ENCODE measurements at regions not wholly inside any gene's neighbourhood (a gene's known extent, or its start where the extent isn't known, plus 50 kb on each side); places are given as distances from the start of the nearest gene placed in this dataset.

GRCh38 chr2:4020649-4021048, 317.3 kb downstream of the DCDC2C start:
- H3K4me3 ChIP-seq, result no peak overlapping the region
- H3K27me3 ChIP-seq (replicated peaks), result no peaks in the 10 kb centered on the region
- DNase-seq (ENCODE audit: low read depth in 1 of 2, low spot score in 2 of 2), result no peak

GRCh38 chr2:4024605-4025004, 321.2 kb downstream of the DCDC2C start:
- no peak overlapping the region for H3K27ac ChIP-seq
- no peak for DNase-seq (ENCODE audit: low read depth in 1 of 2, low spot score in 2 of 2)

More at GRCh38 chr2:4020649-4021048, 317.3 kb downstream of the DCDC2C start:
- H3K36me3 ChIP-seq, result no peaks in the 10 kb centered on the region
- peaks cover 4% of the 10 kb centered on the region for H3K9me3 ChIP-seq (replicated peaks)
- no peaks in the 10 kb centered on the region for H3K4me1 ChIP-seq (replicated peaks)
- H3K27ac ChIP-seq, result no peak overlapping the region

GRCh38 chr2:4029081-4029480, 325.7 kb downstream of the DCDC2C start:
- Histone ChIP-seq H3K4me1 (replicated peaks) (no peaks in the 10 kb centered on the region), H3K9me3 (replicated peaks) (peaks cover 4% of the 10 kb centered on the region), H3K27ac (no peak overlapping the region), H3K36me3 (no peaks in the 10 kb centered on the region), H3K27me3 (replicated peaks) (no peaks in the 10 kb centered on the region), H3K4me3 (no peak overlapping the region)
- DNase-seq (ENCODE audit: low read depth in 1 of 2, low spot score in 2 of 2), result no peak

More at GRCh38 chr2:4024605-4025004, 321.2 kb downstream of the DCDC2C start:
- peaks cover 4% of the 10 kb centered on the region for H3K9me3 ChIP-seq (replicated peaks)
- no peak overlapping the region for H3K4me3 ChIP-seq
- H3K27me3 ChIP-seq (replicated peaks), result no peaks in the 10 kb centered on the region
- H3K36me3 ChIP-seq, result no peaks in the 10 kb centered on the region
- H3K4me1 ChIP-seq (replicated peaks), result no peaks in the 10 kb centered on the region

GRCh38 chr2:4039896-4040295, 336.5 kb downstream of the DCDC2C start:
- H3K4me3 ChIP-seq, result no peak overlapping the region
- no peaks in the 10 kb centered on the region for H3K27me3 ChIP-seq (replicated peaks)
- DNase-seq (ENCODE audit: low read depth in 1 of 2, low spot score in 2 of 2), result no peak
- H3K27ac ChIP-seq, result no peak overlapping the region
- H3K36me3 ChIP-seq, result no peaks in the 10 kb centered on the region
- peaks cover 5% of the 10 kb centered on the region; the same call in 1 of the 2 replicates for H3K9me3 ChIP-seq (replicated peaks)
- no peaks in the 10 kb centered on the region for H3K4me1 ChIP-seq (replicated peaks)

- no peaks in the 10 kb centered on the region for H3K36me3 ChIP-seq
- no peak overlapping the region for H3K4me3 ChIP-seq
- no peaks in the 10 kb centered on the region for H3K27me3 ChIP-seq (replicated peaks)
- DNase-seq (ENCODE audit: low read depth in 1 of 2, low spot score in 2 of 2), result no peak
- H3K27ac ChIP-seq, result no peak overlapping the region
- peaks cover 5% of the 10 kb centered on the region for H3K9me3 ChIP-seq (replicated peaks)
- no peaks in the 10 kb centered on the region for H3K4me1 ChIP-seq (replicated peaks)
Measured at GRCh38 chr2:4047961-4048891, 344.9 kb downstream of the DCDC2C start.

GRCh38 chr2:4049463-4049862, 346.1 kb downstream of the DCDC2C start:
- no peaks in the 10 kb centered on the region for H3K4me1 ChIP-seq (replicated peaks)
- H3K27ac ChIP-seq, result no peak overlapping the region
- peaks cover 7% of the 10 kb centered on the region for H3K9me3 ChIP-seq (replicated peaks)
- H3K27me3 ChIP-seq (replicated peaks), result no peaks in the 10 kb centered on the region
- H3K36me3 ChIP-seq, result no peaks in the 10 kb centered on the region
- no peak overlapping the region for H3K4me3 ChIP-seq
- DNase-seq (ENCODE audit: low read depth in 1 of 2, low spot score in 2 of 2), result no peak

GRCh38 chr2:4053769-4054493, 350.6 kb downstream of the DCDC2C start:
- Histone ChIP-seq H3K4me1 (replicated peaks) (no peaks in the 10 kb centered on the region), H3K27me3 (replicated peaks) (no peaks in the 10 kb centered on the region), H3K27ac (no peak overlapping the region), H3K36me3 (no peaks in the 10 kb centered on the region), H3K9me3 (replicated peaks) (peaks cover 10% of the 10 kb centered on the region), H3K4me3 (no peak overlapping the region)
- no peak for DNase-seq (ENCODE audit: low read depth in 1 of 2, low spot score in 2 of 2)

- H3K9me3 ChIP-seq (replicated peaks), result peaks cover 10% of the 10 kb centered on the region; the same call in 1 of the 2 replicates
- H3K4me3 ChIP-seq, result no peak overlapping the region
- no peaks in the 10 kb centered on the region for H3K36me3 ChIP-seq
- no peak overlapping the region for H3K27ac ChIP-seq
- H3K4me1 ChIP-seq (replicated peaks), result no peaks in the 10 kb centered on the region
- no peak for DNase-seq (ENCODE audit: low read depth in 1 of 2, low spot score in 2 of 2)
- no peaks in the 10 kb centered on the region for H3K27me3 ChIP-seq (replicated peaks)
Measured at GRCh38 chr2:4066217-4066616, 362.8 kb downstream of the DCDC2C start.

GRCh38 chr2:4073026-4073569, 369.7 kb downstream of the DCDC2C start:
- Histone ChIP-seq H3K36me3 (no peaks in the 10 kb centered on the region), H3K9me3 (replicated peaks) (peaks cover 8% of the 10 kb centered on the region; the same call in 1 of the 2 replicates), H3K27ac (no peak overlapping the region), H3K4me3 (no peak overlapping the region), H3K27me3 (replicated peaks) (no peaks in the 10 kb centered on the region), H3K4me1 (replicated peaks) (no peaks in the 10 kb centered on the region)
- DNase-seq (ENCODE audit: low read depth in 1 of 2, low spot score in 2 of 2), result no peak

- H3K4me1 ChIP-seq (replicated peaks), result no peaks in the 10 kb centered on the region
- H3K27me3 ChIP-seq (replicated peaks), result no peaks in the 10 kb centered on the region
- H3K4me3 ChIP-seq, result no peak overlapping the region
- DNase-seq (ENCODE audit: low read depth in 1 of 2, low spot score in 2 of 2), result no peak
- no peak overlapping the region for H3K27ac ChIP-seq
- no peaks in the 10 kb centered on the region for H3K36me3 ChIP-seq
- no peaks in the 10 kb centered on the region for H3K9me3 ChIP-seq (replicated peaks)
Measured at GRCh38 chr2:4077017-4077416, 373.6 kb downstream of the DCDC2C start.

GRCh38 chr2:4085186-4085585, 381.8 kb downstream of the DCDC2C start:
- no peak overlapping the region for H3K4me3 ChIP-seq
- H3K36me3 ChIP-seq, result no peaks in the 10 kb centered on the region
- H3K4me1 ChIP-seq (replicated peaks), result no peaks in the 10 kb centered on the region
- no peak for DNase-seq (ENCODE audit: low read depth in 1 of 2, low spot score in 2 of 2)
- H3K27me3 ChIP-seq (replicated peaks), result no peaks in the 10 kb centered on the region
- H3K9me3 ChIP-seq (replicated peaks), result peaks cover 14% of the 10 kb centered on the region; the same call in 1 of the 2 replicates
- H3K27ac ChIP-seq, result no peak overlapping the region

- Histone ChIP-seq H3K9me3 (replicated peaks) (peaks cover 5% of the 10 kb centered on the region; the same call in 1 of the 2 replicates), H3K4me1 (replicated peaks) (no peaks in the 10 kb centered on the region)
Measured at GRCh38 chr2:4090668-4091630, 387.6 kb downstream of the DCDC2C start.

GRCh38 chr2:4091869-4092268, 388.5 kb downstream of the DCDC2C start:
- Histone ChIP-seq H3K9me3 (replicated peaks) (peaks cover 3% of the 10 kb centered on the region), H3K27me3 (replicated peaks) (no peaks in the 10 kb centered on the region), H3K4me1 (replicated peaks) (no peaks in the 10 kb centered on the region), H3K27ac (no peak overlapping the region), H3K36me3 (no peaks in the 10 kb centered on the region), H3K4me3 (no peak overlapping the region)
- no peak for DNase-seq (ENCODE audit: low read depth in 1 of 2, low spot score in 2 of 2)

More at GRCh38 chr2:4090668-4091630, 387.6 kb downstream of the DCDC2C start:
- Histone ChIP-seq H3K4me3 (no peak overlapping the region), H3K27me3 (replicated peaks) (no peaks in the 10 kb centered on the region), H3K27ac (no peak overlapping the region), H3K36me3 (no peaks in the 10 kb centered on the region)
- no peak for DNase-seq (ENCODE audit: low read depth in 1 of 2, low spot score in 2 of 2)

All from SJSA1 (cell line).